Cardiac septum (tissue), 1 donor: ENCODE measurements at regions not wholly inside any gene's neighbourhood (a gene's known extent, or its start where the extent isn't known, plus 50 kb on each side); places are given as distances from the start of the nearest gene placed in this dataset. TPM values are rescaled to one million over a fixed set of nuclear protein-coding genes. Genes with fewer than 3 reads are reported as not detected.

ENCODE experiments used
- DNase-seq: peaks from one replicate; pipeline ENCODE4 v3.0.0-alpha.2; 2020; ENCODE audit warnings: low spot score
- intact Hi-C: fragments of 100-400 bp; cut with DNase I; formaldehyde crosslinking; loops from one replicate; pipeline ENCODE4 v1.14.0; 2022
- microRNA-seq: library from miRNA; unstranded; fragments of <30 nt; microRNA quantifications from one replicate; pipeline ENCODE4 v1.2.0, GENCODE V29; 2020
- donor health status: DM: no; HTN: no; CAD: no.

- DNase-seq = no peak
- intact Hi-C loops = no loop called here
Observed at GRCh38 chr1:37399830-37400464, 74.4 kb upstream of the ZC3H12A start.

- no peak for DNase-seq
Observed at GRCh38 chr1:37400466-37401225, 73.7 kb upstream of the ZC3H12A start.

GRCh38 chr1:37403166-37403565 lies 71.2 kb upstream of the ZC3H12A start:
- DNase-seq = no peak
- intact Hi-C loops = no loop called here

More at GRCh38 chr1:37400466-37401225, 73.7 kb upstream of the ZC3H12A start:
- intact Hi-C loops = no loop called here

GRCh38 chr1:37404711-37405110 lies 69.7 kb upstream of the ZC3H12A start:
- intact Hi-C loops = no loop called here
- DNase-seq = no peak

- no peak for DNase-seq
- intact Hi-C loops = no loop called here
Observed at GRCh38 chr1:37410105-37410504, 64.3 kb upstream of the ZC3H12A start.

- intact Hi-C loops = no loop called here
- no peak for DNase-seq
Observed at GRCh38 chr1:37410815-37411214, 63.6 kb upstream of the ZC3H12A start.

GRCh38 chr1:37415611-37416244 lies 58.7 kb upstream of the ZC3H12A start:
- DNase-seq = no peak
- intact Hi-C loops = no loop called here

- no peak for DNase-seq
- intact Hi-C loops = no loop called here
Observed at GRCh38 chr1:37420456-37420855, 53.9 kb upstream of the ZC3H12A start.

- no peak for DNase-seq
Observed at GRCh38 chr1:37423810-37424209, 50.6 kb upstream of the ZC3H12A start.

GRCh38 chr1:37424523-37424922 lies 49.9 kb upstream of the ZC3H12A start:
- no peak for DNase-seq
- intact Hi-C loops = no loop called here

More at GRCh38 chr1:37423810-37424209, 50.6 kb upstream of the ZC3H12A start:
- intact Hi-C loops = no loop called here

Small RNA genes lying in the stretch of these regions (microRNA-seq; reads per million reads assigned to microRNA genes)
- not detected for gene MIR4255
